Right forelimb (tissue), 1 donor: ENCODE measurements at regions not wholly inside any gene's neighbourhood (a gene's known extent, or its start where the extent isn't known, plus 50 kb on each side); places are given as distances from the start of the nearest gene placed in this dataset.

ENCODE experiments used
- DNase-seq: peaks from one replicate; pipeline ENCODE4 v3.0.0-alpha.2; 2018

GRCh38 chr6:90807791-90808701, 221.2 kb upstream of the MAP3K7 start:
- DNase-seq: no peak

GRCh38 chr6:90805619-90806155, 218.8 kb upstream of the MAP3K7 start:
- DNase-seq: no peak

GRCh38 chr6:90803956-90804355, 217.1 kb upstream of the MAP3K7 start:
- DNase-seq: no peak

GRCh38 chr6:90795078-90795477, 208.2 kb upstream of the MAP3K7 start:
- no peak for DNase-seq

- DNase-seq: no peak
Observed at GRCh38 chr6:90793771-90794170, 206.9 kb upstream of the MAP3K7 start.

- no peak for DNase-seq
Observed at GRCh38 chr6:90790696-90791095, 203.8 kb upstream of the MAP3K7 start.

- DNase-seq: no peak
Observed at GRCh38 chr6:90790058-90790457, 203.2 kb upstream of the MAP3K7 start.

- no peak for DNase-seq
Observed at GRCh38 chr6:90788781-90789180, 201.9 kb upstream of the MAP3K7 start.

- DNase-seq: no peak
Observed at GRCh38 chr6:90787446-90787845, 200.6 kb upstream of the MAP3K7 start.

- no peak for DNase-seq
Observed at GRCh38 chr6:90780778-90781177, 193.9 kb upstream of the MAP3K7 start.

GRCh38 chr6:90780141-90780540, 193.3 kb upstream of the MAP3K7 start:
- no peak for DNase-seq

- no peak for DNase-seq
Observed at GRCh38 chr6:90778417-90779203, 191.7 kb upstream of the MAP3K7 start.

- no peak for DNase-seq
Observed at GRCh38 chr6:90770778-90771177, 183.9 kb upstream of the MAP3K7 start.

- DNase-seq: no peak
Observed at GRCh38 chr6:90765895-90766294, 179.0 kb upstream of the MAP3K7 start.

- DNase-seq: no peak
Observed at GRCh38 chr6:90765491-90765890, 178.6 kb upstream of the MAP3K7 start.

GRCh38 chr6:90764001-90764400, 177.1 kb upstream of the MAP3K7 start:
- no peak for DNase-seq

GRCh38 chr6:90759664-90760063, 172.8 kb upstream of the MAP3K7 start:
- no peak for DNase-seq

- DNase-seq: no peak
Observed at GRCh38 chr6:90758741-90759140, 171.9 kb upstream of the MAP3K7 start.

GRCh38 chr6:90753820-90754643, 167.2 kb upstream of the MAP3K7 start:
- DNase-seq: no peak

GRCh38 chr6:90739802-90740201, 152.9 kb upstream of the MAP3K7 start:
- DNase-seq: no peak

- DNase-seq: no peak
Observed at GRCh38 chr6:90739339-90739738, 152.5 kb upstream of the MAP3K7 start.

GRCh38 chr6:90730151-90730673, 143.3 kb upstream of the MAP3K7 start:
- no peak for DNase-seq

GRCh38 chr6:90729057-90729456, 142.2 kb upstream of the MAP3K7 start:
- no peak for DNase-seq
